Amygdala (tissue), 56 donors: ENCODE measurements at regions not wholly inside any gene's neighbourhood (a gene's known extent, or its start where the extent isn't known, plus 50 kb on each side); places are given as distances from the start of the nearest gene placed in this dataset.

ENCODE experiments used
- DNase-seq, 56 donors: peaks; one replicate each; lab custom pipeline; 2025; lab: John Stamatoyannopoulos, UW

GRCh38 chr17:34826332-34826731 is 134.9 kb downstream of the CCT6B start:
- DNase-seq = no peak

- DNase-seq = no peak
Measured at GRCh38 chr17:34825884-34826283, 135.4 kb downstream of the CCT6B start.

- DNase-seq = no peak
Measured at GRCh38 chr17:34825102-34825501, 136.2 kb downstream of the CCT6B start.

- DNase-seq = no peak
Measured at GRCh38 chr17:34823023-34823422, 138.2 kb downstream of the CCT6B start.

- DNase-seq = no peak
Measured at GRCh38 chr17:34822007-34822739, 139.1 kb downstream of the CCT6B start.

GRCh38 chr17:34820922-34821321 is 140.3 kb downstream of the CCT6B start:
- no peak for DNase-seq

- no peak for DNase-seq
Measured at GRCh38 chr17:34820248-34820801, 140.9 kb downstream of the CCT6B start.

GRCh38 chr17:34817252-34818035 is 143.8 kb downstream of the CCT6B start:
- DNase-seq = no peak

- DNase-seq = no peak
Measured at GRCh38 chr17:34816848-34817247, 144.4 kb downstream of the CCT6B start.

- no peak for DNase-seq
Measured at GRCh38 chr17:34813290-34813689, 148.0 kb downstream of the CCT6B start.

- no peak for DNase-seq
Measured at GRCh38 chr17:34811561-34811960, 149.7 kb downstream of the CCT6B start.

- DNase-seq = peak in 1 of 56 donors; percentile 23
Measured at GRCh38 chr17:34800661-34801060, 160.6 kb downstream of the CCT6B start.

GRCh38 chr17:34799751-34800150 is 161.5 kb downstream of the CCT6B start:
- DNase-seq = no peak

- DNase-seq = no peak
Measured at GRCh38 chr17:34798581-34798980, 162.7 kb downstream of the CCT6B start.

- no peak for DNase-seq
Measured at GRCh38 chr17:34797720-34798119, 163.5 kb downstream of the CCT6B start.

GRCh38 chr17:34793231-34793908 is 167.9 kb downstream of the CCT6B start:
- DNase-seq = peak in 1 of 56 donors; percentile 7

- DNase-seq = no peak
Measured at GRCh38 chr17:34788696-34789095, 172.6 kb downstream of the CCT6B start.

GRCh38 chr17:34784526-34784925 is 176.7 kb downstream of the CCT6B start:
- no peak for DNase-seq

- DNase-seq = no peak
Measured at GRCh38 chr17:34782271-34782670, 179.0 kb downstream of the CCT6B start.

- DNase-seq = peak in 13 of 56 donors; percentile 6 to 52 (median 13)
Measured at GRCh38 chr17:34781571-34782108, 179.6 kb downstream of the CCT6B start.

GRCh38 chr17:34781071-34781470 is 180.2 kb downstream of the CCT6B start:
- no peak for DNase-seq
